22Rv1 (cell line): ENCODE measurements at regions not wholly inside any gene's neighbourhood (a gene's known extent, or its start where the extent isn't known, plus 50 kb on each side); places are given as distances from the start of the nearest gene placed in this dataset.
A peak's percentile ranks its signal among the peaks of the same experiment; 100 is the strongest.

ENCODE experiments used
- H3K27ac ChIP-seq: fragments of 450-650 bp; 2 replicates; pipeline ENCODE4 v1.5.1; 2017
- CTCF ChIP-seq: fragments of 450-650 bp; IDR thresholded peaks from 2 replicates; pipeline ENCODE4 v1.5.1; 2017; ENCODE audit warnings: mild to moderate bottlenecking
- ZFX ChIP-seq: fragments of 450-650 bp; IDR thresholded peaks from 2 replicates; pipeline ENCODE4 v1.6.1; 2017; ENCODE audit warnings: antibody characterized with exemption, borderline replicate concordance

GRCh38 chr3:176431991-176432390, 765.3 kb downstream of the TBL1XR1 start:
- TF ChIP-seq ZFX (no peak), CTCF (no peak)
- H3K27ac ChIP-seq: no peak overlapping the region; the same call in 1 of the 2 replicates

- TF ChIP-seq ZFX (no peak), CTCF (no peak)
- H3K27ac ChIP-seq: peak overlapping the region; percentile 45
These were observed 766.3 kb downstream of the TBL1XR1 start for GRCh38 chr3:176431038-176431418.

GRCh38 chr3:176430244-176431037, 766.8 kb downstream of the TBL1XR1 start:
- peak overlapping the region; percentile 45 for H3K27ac ChIP-seq
- no peak for TF ChIP-seq ZFX
- TF ChIP-seq CTCF: peak; percentile 89

DNA sequence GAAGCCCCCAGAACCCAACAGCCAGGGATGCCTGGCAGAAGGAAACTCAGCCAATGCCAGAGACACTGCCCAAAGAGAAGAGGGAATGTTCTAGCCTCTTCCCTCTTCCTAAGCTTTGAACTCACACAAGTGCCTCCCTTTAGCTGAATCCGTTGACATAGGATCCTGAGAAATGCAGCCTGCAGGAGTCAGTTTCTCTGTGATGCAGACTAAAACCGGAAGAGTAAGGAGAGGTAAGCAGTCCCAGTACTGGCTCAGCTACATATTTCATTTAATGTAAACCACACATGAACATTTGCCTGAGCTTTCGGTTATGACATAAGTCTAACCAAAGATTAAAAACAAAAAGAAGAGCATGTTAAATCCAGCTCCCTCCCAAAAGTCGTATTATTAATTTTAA, 768.7 kb downstream of the TBL1XR1 start:
- TF ChIP-seq CTCF (no peak), ZFX (no peak)
- peak overlapping the region; percentile 45; the same call in 1 of the 2 replicates for H3K27ac ChIP-seq

DNA sequence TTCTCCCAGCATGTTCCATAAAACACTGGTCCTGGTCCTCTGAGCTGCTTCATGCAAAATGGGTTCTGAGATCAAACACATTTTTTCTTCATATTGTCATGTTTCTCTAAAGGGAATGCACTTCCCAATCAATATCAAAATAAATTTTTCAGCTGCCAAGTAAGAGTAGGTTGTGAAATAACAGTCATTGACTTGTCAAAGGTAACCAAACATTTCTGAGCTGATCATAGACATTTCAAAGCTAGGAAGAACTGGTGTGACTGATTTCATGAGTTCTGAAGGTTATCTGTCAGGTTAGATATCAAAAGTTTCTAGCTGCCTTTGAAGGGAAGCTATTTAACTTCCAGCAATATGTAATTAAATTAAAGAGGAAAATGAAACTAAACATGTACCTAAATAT, 770.9 kb downstream of the TBL1XR1 start:
- peak overlapping the region; percentile 14; the same call in 1 of the 2 replicates for H3K27ac ChIP-seq
- TF ChIP-seq ZFX (no peak), CTCF (no peak)

GRCh38 chr3:176416870-176417269, 780.4 kb downstream of the TBL1XR1 start:
- TF ChIP-seq ZFX (no peak), CTCF (no peak)
- H3K27ac ChIP-seq: no peak overlapping the region

GRCh38 chr3:176415661-176416295, 781.5 kb downstream of the TBL1XR1 start:
- H3K27ac ChIP-seq: no peak overlapping the region
- TF ChIP-seq ZFX (no peak), CTCF (no peak)
